GM12878 (cell line): ENCODE measurements at regions not wholly inside any gene's neighbourhood (a gene's known extent, or its start where the extent isn't known, plus 50 kb on each side); places are given as distances from the start of the nearest gene placed in this dataset.

Source experiments
- CREB1 ChIP-seq: IDR thresholded peaks from 2 replicates; pipeline ENCODE4 v1.6.1; 2012; ENCODE audit warnings: low read depth, mild to moderate bottlenecking, inconsistent platforms
- CTCF ChIP-seq, 3 experiments: IDR thresholded peaks in 2 of 3; conservative IDR thresholded peaks in 1 of 3; 2 replicates each; pipeline ENCODE4 v1.5.1; 2011; ENCODE audit warnings: low read depth in 3 of 3, low read length in 3 of 3, mild to moderate bottlenecking in 3 of 3, control low read depth in 2 of 3, moderate library complexity in 2 of 3, inconsistent platforms in 1 of 3, mixed read lengths in 1 of 3; ENCODE audit not compliant: control insufficient read depth in 2 of 3, insufficient read depth in 1 of 3; ENCODE audit errors: extremely low read depth in 1 of 3
- EZH2 ChIP-seq: IDR thresholded peaks from 2 replicates; pipeline ENCODE4 v1.6.1; 2012; ENCODE audit warnings: low read depth, mild to moderate bottlenecking, control low read depth, inconsistent platforms, low read length, borderline replicate concordance; ENCODE audit not compliant: control insufficient read depth
- FOXK2 ChIP-seq: fragments of 450-650 bp; IDR thresholded peaks from 2 replicates; pipeline ENCODE4 v1.6.1; 2017; ENCODE audit warnings: mild to moderate bottlenecking, moderate library complexity
- JUNB ChIP-seq: IDR thresholded peaks from 2 replicates; pipeline ENCODE4 v1.6.1; 2016; ENCODE audit warnings: antibody characterized with exemption, mild to moderate bottlenecking
- PAX8 ChIP-seq: fragments of 450-650 bp; IDR thresholded peaks from 2 replicates; pipeline ENCODE4 v1.6.1; 2017; ENCODE audit warnings: mild to moderate bottlenecking, moderate library complexity
- POLR2A ChIP-seq: IDR thresholded peaks from 2 replicates; pipeline ENCODE4 v1.6.1; 2011; ENCODE audit warnings: low read depth, mild to moderate bottlenecking, low read length
- RAD51 ChIP-seq: fragments of 450-650 bp; IDR thresholded peaks from 2 replicates; pipeline ENCODE4 v1.6.1; 2016; ENCODE audit warnings: moderate library complexity, mild to moderate bottlenecking, inconsistent platforms
- SMARCA5 ChIP-seq: fragments of 450-650 bp; IDR thresholded peaks from 2 replicates; pipeline ENCODE4 v1.6.1; 2017; ENCODE audit warnings: mild to moderate bottlenecking
- ZNF24 ChIP-seq: fragments of 450-650 bp; IDR thresholded peaks from 2 replicates; pipeline ENCODE4 v1.6.1; 2017; ENCODE audit warnings: antibody characterized with exemption, mild to moderate bottlenecking
- ZNF274 ChIP-seq: IDR thresholded peaks from one replicate; pipeline ENCODE4 v1.8.0; 2011; ENCODE audit not compliant: insufficient read length, insufficient read depth
- TF ChIP-seq, protein P1 (sequence below): IDR thresholded peaks from 2 replicates; pipeline ENCODE4 v1.6.1; 2012; ENCODE audit warnings: low read depth, low read length, improper control_type of control experiment

GRCh38 chr9:108615152-108615551, 240.6 kb downstream of the ACTL7B start:
- TF ChIP-seq PAX8: no peak
- TF ChIP-seq CTCF (IDR thresholded peaks at IDR 0.05 in 2 of 3, conservative IDR thresholded peaks at IDR 0.05 in 1 of 3; ENCODE audit: control insufficient read depth in 2 of 3, extremely low read depth in 1 of 3, insufficient read depth in 1 of 3, low read depth in 3 of 3, low read length in 3 of 3): no peak
- no peak for TF ChIP-seq RAD51
- TF ChIP-seq CREB1: no peak
- TF ChIP-seq SMARCA5: no peak
- TF ChIP-seq EZH2: no peak
- TF ChIP-seq JUNB: no peak
- TF ChIP-seq ZNF24: no peak
- TF ChIP-seq, protein P1, sequence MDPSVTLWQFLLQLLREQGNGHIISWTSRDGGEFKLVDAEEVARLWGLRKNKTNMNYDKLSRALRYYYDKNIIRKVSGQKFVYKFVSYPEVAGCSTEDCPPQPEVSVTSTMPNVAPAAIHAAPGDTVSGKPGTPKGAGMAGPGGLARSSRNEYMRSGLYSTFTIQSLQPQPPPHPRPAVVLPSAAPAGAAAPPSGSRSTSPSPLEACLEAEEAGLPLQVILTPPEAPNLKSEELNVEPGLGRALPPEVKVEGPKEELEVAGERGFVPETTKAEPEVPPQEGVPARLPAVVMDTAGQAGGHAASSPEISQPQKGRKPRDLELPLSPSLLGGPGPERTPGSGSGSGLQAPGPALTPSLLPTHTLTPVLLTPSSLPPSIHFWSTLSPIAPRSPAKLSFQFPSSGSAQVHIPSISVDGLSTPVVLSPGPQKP: no peak
- TF ChIP-seq ZNF274: no peak
- TF ChIP-seq FOXK2: no peak
- TF ChIP-seq POLR2A: no peak
